ENCODE measurements at regions not wholly inside any gene's neighbourhood (a gene's known extent, or its start where the extent isn't known, plus 50 kb on each side); places are given as distances from the start of the nearest gene placed in this dataset.

- no peak for DNase-seq (ENCODE audit: low read depth in 1 of 2, low spot score in 1 of 2)
These were observed 253.3 kb upstream of the SALL1 start for GRCh38 chr16:51404386-51404785.

GRCh38 chr16:51402785-51403184, 251.7 kb upstream of the SALL1 start:
- no peak for DNase-seq (ENCODE audit: low read depth in 1 of 2, low spot score in 1 of 2)

- DNase-seq (ENCODE audit: low read depth in 1 of 2, low spot score in 1 of 2) = no peak
These were observed 251.2 kb upstream of the SALL1 start for GRCh38 chr16:51402298-51402697.

GRCh38 chr16:51401673-51402072, 250.6 kb upstream of the SALL1 start:
- no peak for DNase-seq (ENCODE audit: low read depth in 1 of 2, low spot score in 1 of 2)

- no peak for DNase-seq (ENCODE audit: low read depth in 1 of 2, low spot score in 1 of 2)
These were observed 249.0 kb upstream of the SALL1 start for GRCh38 chr16:51399908-51400670.

- no peak for DNase-seq (ENCODE audit: low read depth in 1 of 2, low spot score in 1 of 2)
These were observed 243.4 kb upstream of the SALL1 start for GRCh38 chr16:51394421-51394820.

GRCh38 chr16:51393381-51394005, 242.4 kb upstream of the SALL1 start:
- no peak for DNase-seq (ENCODE audit: low read depth in 1 of 2, low spot score in 1 of 2)

GRCh38 chr16:51392521-51393187, 241.6 kb upstream of the SALL1 start:
- DNase-seq (ENCODE audit: low read depth in 1 of 2, low spot score in 1 of 2) = no peak

- DNase-seq (ENCODE audit: low read depth in 1 of 2, low spot score in 1 of 2) = no peak
These were observed 240.9 kb upstream of the SALL1 start for GRCh38 chr16:51391798-51392511.

GRCh38 chr16:51390877-51391276, 239.8 kb upstream of the SALL1 start:
- DNase-seq (ENCODE audit: low read depth in 1 of 2, low spot score in 1 of 2) = no peak

- no peak for DNase-seq (ENCODE audit: low read depth in 1 of 2, low spot score in 1 of 2)
These were observed 238.8 kb upstream of the SALL1 start for GRCh38 chr16:51389881-51390280.

GRCh38 chr16:51388516-51388951, 237.5 kb upstream of the SALL1 start:
- no peak for DNase-seq (ENCODE audit: low read depth in 1 of 2, low spot score in 1 of 2)

GRCh38 chr16:51383909-51384308, 232.8 kb upstream of the SALL1 start:
- no peak for DNase-seq (ENCODE audit: low read depth in 1 of 2, low spot score in 1 of 2)

- DNase-seq (ENCODE audit: low read depth in 1 of 2, low spot score in 1 of 2) = no peak
These were observed 231.9 kb upstream of the SALL1 start for GRCh38 chr16:51382940-51383339.

GRCh38 chr16:51382211-51382610, 231.1 kb upstream of the SALL1 start:
- no peak for DNase-seq (ENCODE audit: low read depth in 1 of 2, low spot score in 1 of 2)

- no peak for DNase-seq (ENCODE audit: low read depth in 1 of 2, low spot score in 1 of 2)
These were observed 225.0 kb upstream of the SALL1 start for GRCh38 chr16:51376080-51376479.

GRCh38 chr16:51374790-51375189, 223.7 kb upstream of the SALL1 start:
- DNase-seq (ENCODE audit: low read depth in 1 of 2, low spot score in 1 of 2) = no peak

GRCh38 chr16:51374346-51374745, 223.3 kb upstream of the SALL1 start:
- DNase-seq (ENCODE audit: low read depth in 1 of 2, low spot score in 1 of 2) = no peak

- DNase-seq (ENCODE audit: low read depth in 1 of 2, low spot score in 1 of 2) = no peak
These were observed 214.6 kb upstream of the SALL1 start for GRCh38 chr16:51365715-51366114.

- no peak for DNase-seq (ENCODE audit: low read depth in 1 of 2, low spot score in 1 of 2)
These were observed 208.3 kb upstream of the SALL1 start for GRCh38 chr16:51359141-51359955.

- DNase-seq (ENCODE audit: low read depth in 1 of 2, low spot score in 1 of 2) = no peak
These were observed 206.8 kb upstream of the SALL1 start for GRCh38 chr16:51357839-51358238.

Measured in stimulated activated CD4-positive, alpha-beta T cell treated with anti-CD3 and anti-CD28 coated beads, Interleukin-15, amount 100 ng/mL, for 1 hour (primary cell).